ENCODE measurements at regions not wholly inside any gene's neighbourhood (a gene's known extent, or its start where the extent isn't known, plus 50 kb on each side); places are given as distances from the start of the nearest gene placed in this dataset.
"Not testable (repeated sequence)": the region's sequence is repeated elsewhere in the genome, so short reads cannot be mapped to it uniquely, and the experiment has no call there.

DNA sequence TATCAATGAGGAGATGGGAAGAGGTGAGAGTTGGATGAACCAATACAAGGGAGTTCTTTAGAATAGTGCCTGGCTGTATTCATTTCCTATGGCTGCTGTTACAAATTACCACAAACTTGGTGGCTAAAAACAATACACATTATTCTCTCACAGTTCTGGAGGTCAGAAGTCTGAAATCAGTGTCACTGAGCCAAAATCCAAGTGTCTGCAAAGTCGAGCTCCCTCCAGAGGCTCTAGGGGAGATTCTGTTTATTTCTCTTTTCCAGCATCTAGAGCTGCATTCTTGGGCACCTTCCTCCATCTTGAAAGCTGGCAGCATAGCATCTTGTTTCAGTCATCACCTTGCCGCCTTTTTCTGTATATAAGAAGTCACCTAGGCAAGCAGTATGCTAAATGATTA lies 55.7 kb upstream of the TERB2 start:
- TF ChIP-seq EZH2 (IDR thresholded peaks at IDR 0.05; ENCODE audit: borderline replicate concordance, insufficient read depth, low read length, poor library complexity, severe bottlenecking); TAF1 (IDR thresholded peaks at IDR 0.05; ENCODE audit: low read depth): not testable (repeated sequence)

Data from neural cell (in vitro differentiated cells).